Mucosa of descending colon (tissue), 3 donors: ENCODE measurements at regions not wholly inside any gene's neighbourhood (a gene's known extent, or its start where the extent isn't known, plus 50 kb on each side); places are given as distances from the start of the nearest gene placed in this dataset.

Experiments
- ATAC-seq: fragments of 200-7000 bp; cut with Tn5 transposase; one replicate; pipeline ENCODE4 v1.9.1; 2020; ENCODE audit warnings: mild to moderate bottlenecking, moderate library complexity
- DNase-seq, 3 donors: peaks; one replicate each; pipeline ENCODE4 v3.0.0-alpha.2; 2020
- H3K36me3 ChIP-seq: fragments of 200-600 bp; one replicate; pipeline ENCODE4 v1.8.0; 2021; ENCODE audit warnings: low read depth, mild to moderate bottlenecking
- H3K4me1 ChIP-seq: fragments of 200-600 bp; one replicate; pipeline ENCODE4 v1.8.0; 2021; ENCODE audit warnings: low read depth, mild to moderate bottlenecking
- H3K4me3 ChIP-seq: fragments of 200-600 bp; one replicate; pipeline ENCODE4 v1.8.0; 2021; ENCODE audit warnings: mild to moderate bottlenecking
- H3K9me3 ChIP-seq: fragments of 200-600 bp; one replicate; pipeline ENCODE4 v1.8.0; 2021; ENCODE audit warnings: mild to moderate bottlenecking
- CTCF ChIP-seq: fragments of 200-600 bp; IDR thresholded peaks from one replicate; pipeline ENCODE4 v1.8.0; 2022; ENCODE audit warnings: antibody characterized with exemption, mild to moderate bottlenecking
- intact Hi-C, 2 donors: fragments of 100-400 bp; cut with DNase I in 1 of 2; cut with micrococcal nuclease in 1 of 2; formaldehyde crosslinking; loops; one replicate each; pipeline versions ENCODE4 v1.11.0 to v1.11.1; 2022; cut with DNase I, micrococcal nuclease
- donor health status: DM: no; HTN: no; CAD: no; lungs with moderate emphysema.
- donor health status: DM: no; HTN: no; CAD: no.
- donor health status: DM: no; HTN: yes; CAD: no.

DNA sequence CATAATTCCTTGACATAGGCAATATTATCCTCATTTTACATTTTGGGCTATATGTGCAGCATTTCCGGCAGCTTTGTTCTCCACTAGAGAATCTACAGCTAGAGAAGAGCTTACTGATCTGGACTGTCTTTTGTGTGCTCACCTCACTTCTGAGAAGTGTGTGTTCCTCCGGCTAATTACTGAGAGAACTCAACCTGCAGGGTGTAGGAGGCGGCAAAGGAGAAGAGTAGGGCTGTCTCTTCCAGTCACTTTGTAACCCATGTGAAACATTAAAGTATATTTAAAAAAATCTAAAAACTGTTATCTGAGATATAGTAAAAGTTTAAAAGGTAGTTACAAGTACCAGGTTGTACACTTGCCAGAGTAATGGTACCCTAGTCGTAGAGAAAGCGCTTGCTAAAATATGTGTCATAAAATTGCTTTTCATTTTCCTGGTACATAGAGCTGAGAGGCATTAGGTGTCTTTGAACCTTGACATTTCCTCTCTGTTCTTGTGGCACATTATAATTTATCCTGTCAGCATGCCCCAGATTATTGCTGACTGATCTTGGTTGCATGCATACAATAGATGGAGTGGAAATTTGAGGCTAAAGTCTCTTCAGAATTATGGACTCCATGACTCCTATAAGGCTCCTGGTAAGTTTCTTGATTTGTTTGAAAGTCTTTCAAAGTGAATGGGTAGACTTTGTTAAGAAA, 381.9 kb downstream of the LMO7 start:
- intact Hi-C loops, result no loop called here
- TF ChIP-seq CTCF, result no peak
- H3K4me1 ChIP-seq, result no peaks in the 10 kb centered on the region

DNA sequence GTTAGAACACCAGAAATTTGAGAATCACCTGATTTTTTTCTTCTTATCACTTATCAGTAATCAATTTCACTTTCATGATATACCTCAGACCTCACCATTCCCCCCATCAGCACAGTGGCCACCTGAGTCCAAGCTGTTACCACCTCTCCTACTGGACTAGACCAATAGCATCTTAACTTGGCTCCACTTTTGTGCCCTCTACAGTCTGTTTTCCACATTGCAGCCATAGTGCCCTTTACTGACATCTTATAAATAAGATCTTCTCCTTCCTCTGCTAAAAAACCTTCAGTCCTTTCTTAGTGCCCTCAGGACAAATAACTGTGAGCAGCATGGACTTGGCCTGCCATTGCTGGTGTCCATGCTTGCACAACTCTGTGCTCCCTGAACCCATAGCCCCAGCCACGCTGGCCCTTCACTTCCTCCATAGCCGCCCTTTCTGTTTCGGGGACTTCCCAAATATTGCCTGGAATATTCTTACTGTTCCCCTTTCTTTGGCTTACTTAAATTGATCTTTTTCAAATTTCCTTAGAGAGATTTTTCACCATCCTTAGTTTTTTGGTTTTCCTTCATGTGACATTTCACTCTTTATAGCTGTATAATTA, 380.8 kb downstream of the LMO7 start:
- Histone ChIP-seq H3K4me1 (no peaks in the 10 kb centered on the region), H3K4me3 (no peak overlapping the region), H3K9me3 (no peaks in the 10 kb centered on the region), H3K36me3 (no peaks in the 10 kb centered on the region)
- intact Hi-C loops, result no loop called here
- peak; percentile 56 for ATAC-seq
- peak in 1 of 3 donors; percentile 50 for DNase-seq
- no peak for TF ChIP-seq CTCF

More for the DNA sequence above, 381.9 kb downstream of the LMO7 start:
- DNase-seq (no peak), ATAC-seq (no peak)
- no peaks in the 10 kb centered on the region for H3K9me3 ChIP-seq
- H3K36me3 ChIP-seq, result no peaks in the 10 kb centered on the region
- no peak overlapping the region for H3K4me3 ChIP-seq

GRCh38 chr13:76014406-76015318, 378.5 kb downstream of the LMO7 start:
- H3K4me1 ChIP-seq, result no peaks in the 10 kb centered on the region
- intact Hi-C loops, result no loop called here
- H3K4me3 ChIP-seq, result no peak overlapping the region
- no peak for TF ChIP-seq CTCF
- no peak for ATAC-seq
- DNase-seq, result no peak
- H3K36me3 ChIP-seq, result no peaks in the 10 kb centered on the region
- H3K9me3 ChIP-seq, result no peaks in the 10 kb centered on the region

- ATAC-seq, result no peak
- no peaks in the 10 kb centered on the region for H3K9me3 ChIP-seq
- TF ChIP-seq CTCF, result no peak
- intact Hi-C loops, result no loop called here
- DNase-seq, result no peak
- no peaks in the 10 kb centered on the region for H3K36me3 ChIP-seq
- H3K4me1 ChIP-seq, result no peaks in the 10 kb centered on the region
- no peak overlapping the region for H3K4me3 ChIP-seq
These were observed 376.1 kb downstream of the LMO7 start for GRCh38 chr13:76012091-76012721.

- DNase-seq, result no peak
- intact Hi-C loops, result no loop called here
- no peak for ATAC-seq
- H3K36me3 ChIP-seq, result no peaks in the 10 kb centered on the region
- no peak overlapping the region for H3K4me3 ChIP-seq
- no peak for TF ChIP-seq CTCF
- no peaks in the 10 kb centered on the region for H3K9me3 ChIP-seq
- H3K4me1 ChIP-seq, result no peaks in the 10 kb centered on the region
These were observed 373.2 kb downstream of the LMO7 start for GRCh38 chr13:76009267-76009890.
